GM21360 (cell line): ENCODE measurements at regions not wholly inside any gene's neighbourhood (a gene's known extent, or its start where the extent isn't known, plus 50 kb on each side); places are given as distances from the start of the nearest gene placed in this dataset.
"Not testable (repeated sequence)": the region's sequence is repeated elsewhere in the genome, so short reads cannot be mapped to it uniquely, and the experiment has no call there.

ENCODE experiments used
- ATAC-seq: cut with Tn5 transposase; IDR thresholded peaks from one replicate; pipeline ENCODE4 v1.9.1; 2021; ENCODE audit warnings: mild to moderate bottlenecking, moderate library complexity; ENCODE audit not compliant: unreplicated experiment

GRCh38 chr10:131556897-131557495 is 245.5 kb upstream of the TCERG1L start:
- no peak for ATAC-seq

GRCh38 chr10:131557956-131558355 is 246.4 kb upstream of the TCERG1L start:
- not testable (repeated sequence) for ATAC-seq

- no peak for ATAC-seq
Measured at GRCh38 chr10:131559450-131559911, 248.0 kb upstream of the TCERG1L start.

GRCh38 chr10:131560166-131560565 is 248.6 kb upstream of the TCERG1L start:
- no peak for ATAC-seq

GRCh38 chr10:131560706-131561355 is 249.3 kb upstream of the TCERG1L start:
- no peak for ATAC-seq

- ATAC-seq = no peak
Measured at GRCh38 chr10:131561897-131562296, 250.4 kb upstream of the TCERG1L start.

- ATAC-seq = no peak
Measured at GRCh38 chr10:131563411-131563810, 251.9 kb upstream of the TCERG1L start.

- no peak for ATAC-seq
Measured at GRCh38 chr10:131567279-131568162, 256.0 kb upstream of the TCERG1L start.

GRCh38 chr10:131568866-131569265 is 257.3 kb upstream of the TCERG1L start:
- ATAC-seq = no peak

- no peak for ATAC-seq
Measured at GRCh38 chr10:131569851-131570715, 258.6 kb upstream of the TCERG1L start.

GRCh38 chr10:131570716-131571307 is 259.3 kb upstream of the TCERG1L start:
- no peak for ATAC-seq

- no peak for ATAC-seq
Measured at GRCh38 chr10:131571346-131571745, 259.8 kb upstream of the TCERG1L start.

- no peak for ATAC-seq
Measured at GRCh38 chr10:131571865-131572264, 260.3 kb upstream of the TCERG1L start.

GRCh38 chr10:131573256-131573655 is 261.7 kb upstream of the TCERG1L start:
- ATAC-seq = no peak

- ATAC-seq = no peak
Measured at GRCh38 chr10:131573707-131574106, 262.2 kb upstream of the TCERG1L start.

- no peak for ATAC-seq
Measured at GRCh38 chr10:131574363-131574706, 262.8 kb upstream of the TCERG1L start.

GRCh38 chr10:131574707-131575430 is 263.3 kb upstream of the TCERG1L start:
- ATAC-seq = no peak

GRCh38 chr10:131575877-131576276 is 264.4 kb upstream of the TCERG1L start:
- no peak for ATAC-seq

GRCh38 chr10:131576341-131577177 is 265.0 kb upstream of the TCERG1L start:
- ATAC-seq = no peak
